ENCODE measurements at regions not wholly inside any gene's neighbourhood (a gene's known extent, or its start where the extent isn't known, plus 50 kb on each side); places are given as distances from the start of the nearest gene placed in this dataset.

- CTCF ChIA-PET, result no interaction called here
- no peak for TF ChIP-seq CTCF (IDR thresholded peaks at IDR 0.05; ENCODE audit: control extremely low read depth, extremely low read depth, low read depth, missing control alignments)
- DNase-seq (ENCODE audit: extremely low spot score), result no peak
- POLR2A ChIA-PET, result no interaction called here
Measured at GRCh38 chr6:95511404-95511803, 65.9 kb upstream of the MANEA start.

GRCh38 chr6:95515975-95516374 is 61.4 kb upstream of the MANEA start:
- TF ChIP-seq CTCF (IDR thresholded peaks at IDR 0.05; ENCODE audit: control extremely low read depth, extremely low read depth, low read depth, missing control alignments), result no peak
- POLR2A ChIA-PET, result no interaction called here
- no peak for DNase-seq (ENCODE audit: extremely low spot score)
- CTCF ChIA-PET, result no interaction called here

- POLR2A ChIA-PET, result no interaction called here
- DNase-seq (ENCODE audit: extremely low spot score), result no peak
- CTCF ChIA-PET, result no interaction called here
- no peak for TF ChIP-seq CTCF (IDR thresholded peaks at IDR 0.05; ENCODE audit: control extremely low read depth, extremely low read depth, low read depth, missing control alignments)
Measured at GRCh38 chr6:95517004-95517403, 60.3 kb upstream of the MANEA start.

- ChIA-PET CTCF (no interaction called here), POLR2A (no interaction called here)
- no peak for DNase-seq (ENCODE audit: extremely low spot score)
- TF ChIP-seq CTCF (IDR thresholded peaks at IDR 0.05; ENCODE audit: control extremely low read depth, extremely low read depth, low read depth, missing control alignments), result no peak
Measured at GRCh38 chr6:95517568-95517967, 59.8 kb upstream of the MANEA start.

GRCh38 chr6:95518630-95519227 is 58.6 kb upstream of the MANEA start:
- no peak for DNase-seq (ENCODE audit: extremely low spot score)
- TF ChIP-seq CTCF (IDR thresholded peaks at IDR 0.05; ENCODE audit: control extremely low read depth, extremely low read depth, low read depth, missing control alignments), result no peak
- ChIA-PET CTCF (interaction anchor here (1.4 kb wide), 1 partner anchor 15 kb away, joined by 3 read pairs; no protein-coding TSS in a partner anchor), POLR2A (no interaction called here)

- DNase-seq (ENCODE audit: extremely low spot score), result no peak
- TF ChIP-seq CTCF (IDR thresholded peaks at IDR 0.05; ENCODE audit: control extremely low read depth, extremely low read depth, low read depth, missing control alignments), result no peak
- ChIA-PET CTCF (interaction anchor here (1.4 kb wide), 1 partner anchor 16 kb away, joined by 3 read pairs; no protein-coding TSS in a partner anchor), POLR2A (no interaction called here)
Measured at GRCh38 chr6:95519228-95520037, 57.9 kb upstream of the MANEA start.
